Astrocyte of the cerebellum (primary cell): ENCODE measurements at regions not wholly inside any gene's neighbourhood (a gene's known extent, or its start where the extent isn't known, plus 50 kb on each side); places are given as distances from the start of the nearest gene placed in this dataset.
"Not testable (repeated sequence)": the region's sequence is repeated elsewhere in the genome, so short reads cannot be mapped to it uniquely, and the experiment has no call there.

ENCODE experiments used
- DNase-seq: peaks from one replicate; pipeline ENCODE4 v3.0.0-alpha.2; 2011; ENCODE audit warnings: low read depth
- H3K4me3 ChIP-seq: 2 replicates; pipeline ENCODE4 v1.5.1; 2011; ENCODE audit warnings: mild to moderate bottlenecking, low read depth, low read length, moderate library complexity
- in situ Hi-C: cut with HindIII; loops from 2 replicates; pipeline ENCODE4 v1.10.0; 2017; ENCODE audit warnings: low sequenced_read_pairs
- TF ChIP-seq, protein P1 (sequence below): IDR thresholded peaks from 2 replicates; pipeline ENCODE4 v1.5.1; 2012; ENCODE audit warnings: low read length, low read depth, moderate library complexity, mild to moderate bottlenecking; ENCODE audit errors: missing control alignments

DNA sequence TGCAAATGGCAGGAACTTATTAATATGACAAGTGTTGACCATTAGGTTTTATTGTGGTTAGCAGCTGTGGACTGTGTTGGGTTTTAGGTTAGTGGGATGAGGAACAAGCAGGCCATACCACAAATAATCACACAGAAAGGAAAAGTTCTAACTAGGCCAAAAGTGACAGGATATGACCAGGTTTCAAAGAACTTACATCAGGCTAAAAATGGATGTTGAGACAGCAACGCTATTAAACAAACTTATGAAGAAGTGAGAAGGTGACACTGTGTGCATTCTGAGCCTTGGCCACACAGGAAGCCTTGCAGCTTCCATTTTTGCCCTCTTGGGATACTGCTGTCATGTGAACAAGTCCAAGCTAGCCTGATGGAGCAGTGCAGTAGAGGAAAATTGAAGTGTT, 568.8 kb downstream of the HTR7 start:
- no peak for DNase-seq
- TF ChIP-seq, protein P1, sequence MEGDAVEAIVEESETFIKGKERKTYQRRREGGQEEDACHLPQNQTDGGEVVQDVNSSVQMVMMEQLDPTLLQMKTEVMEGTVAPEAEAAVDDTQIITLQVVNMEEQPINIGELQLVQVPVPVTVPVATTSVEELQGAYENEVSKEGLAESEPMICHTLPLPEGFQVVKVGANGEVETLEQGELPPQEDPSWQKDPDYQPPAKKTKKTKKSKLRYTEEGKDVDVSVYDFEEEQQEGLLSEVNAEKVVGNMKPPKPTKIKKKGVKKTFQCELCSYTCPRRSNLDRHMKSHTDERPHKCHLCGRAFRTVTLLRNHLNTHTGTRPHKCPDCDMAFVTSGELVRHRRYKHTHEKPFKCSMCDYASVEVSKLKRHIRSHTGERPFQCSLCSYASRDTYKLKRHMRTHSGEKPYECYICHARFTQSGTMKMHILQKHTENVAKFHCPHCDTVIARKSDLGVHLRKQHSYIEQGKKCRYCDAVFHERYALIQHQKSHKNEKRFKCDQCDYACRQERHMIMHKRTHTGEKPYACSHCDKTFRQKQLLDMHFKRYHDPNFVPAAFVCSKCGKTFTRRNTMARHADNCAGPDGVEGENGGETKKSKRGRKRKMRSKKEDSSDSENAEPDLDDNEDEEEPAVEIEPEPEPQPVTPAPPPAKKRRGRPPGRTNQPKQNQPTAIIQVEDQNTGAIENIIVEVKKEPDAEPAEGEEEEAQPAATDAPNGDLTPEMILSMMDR = no peak
- in situ Hi-C loops = no loop called here
- no peak overlapping the region for H3K4me3 ChIP-seq

DNA sequence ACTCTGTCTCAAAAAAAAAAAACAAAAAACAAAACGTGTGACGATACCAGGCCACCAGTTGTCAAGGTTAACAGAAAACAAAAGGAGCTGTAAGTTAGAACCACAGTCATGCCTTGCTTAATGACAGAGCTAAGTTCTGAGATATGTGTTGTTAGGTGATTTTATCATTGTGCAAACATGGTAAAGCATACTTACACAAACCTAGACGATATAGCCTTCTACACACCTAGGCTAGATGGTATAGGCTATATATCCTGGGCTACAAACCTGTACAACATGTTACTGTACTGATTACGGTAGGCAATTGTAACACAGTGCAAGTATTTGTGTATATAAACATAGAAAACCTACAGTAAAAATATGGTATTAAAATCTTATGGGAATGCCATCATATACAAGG, 564.2 kb downstream of the HTR7 start:
- in situ Hi-C loops = no loop called here
- no peak overlapping the region for H3K4me3 ChIP-seq
- no peak for DNase-seq
- TF ChIP-seq, protein P1 = no peak

DNA sequence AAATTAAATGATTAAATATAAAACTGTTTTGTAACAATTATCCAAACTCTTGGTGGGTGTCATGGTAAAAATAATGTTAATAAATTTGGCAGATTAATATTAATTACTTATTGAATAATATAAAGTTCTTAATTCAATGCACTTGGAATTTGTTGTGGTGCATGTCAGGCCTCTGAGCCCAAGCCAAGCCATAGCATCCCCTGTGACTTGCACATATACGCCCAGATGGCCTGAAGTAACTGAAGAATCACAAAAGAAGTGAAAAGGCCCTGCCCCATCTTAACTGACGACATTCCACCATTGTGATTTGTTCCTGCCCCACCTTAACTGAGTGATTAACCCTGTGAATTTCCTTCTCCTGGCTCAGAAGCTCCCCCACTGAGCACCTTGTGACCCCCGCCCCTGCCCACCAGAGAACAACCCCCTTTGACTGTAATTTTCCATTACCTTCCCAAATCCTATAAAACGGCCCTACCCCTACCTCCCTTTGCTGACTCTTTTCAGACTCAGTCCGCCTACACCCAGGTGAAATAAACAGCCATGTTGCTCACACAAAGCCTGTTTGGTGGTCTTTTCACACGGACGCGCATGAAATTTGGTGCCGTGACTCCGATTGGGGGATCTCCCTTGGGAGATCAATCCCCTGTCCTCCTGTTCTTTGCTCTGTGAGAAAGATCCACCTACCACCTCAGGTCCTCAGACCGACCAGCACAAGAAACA, 562.9 kb downstream of the HTR7 start:
- in situ Hi-C loops = not testable (repeated sequence)

DNA sequence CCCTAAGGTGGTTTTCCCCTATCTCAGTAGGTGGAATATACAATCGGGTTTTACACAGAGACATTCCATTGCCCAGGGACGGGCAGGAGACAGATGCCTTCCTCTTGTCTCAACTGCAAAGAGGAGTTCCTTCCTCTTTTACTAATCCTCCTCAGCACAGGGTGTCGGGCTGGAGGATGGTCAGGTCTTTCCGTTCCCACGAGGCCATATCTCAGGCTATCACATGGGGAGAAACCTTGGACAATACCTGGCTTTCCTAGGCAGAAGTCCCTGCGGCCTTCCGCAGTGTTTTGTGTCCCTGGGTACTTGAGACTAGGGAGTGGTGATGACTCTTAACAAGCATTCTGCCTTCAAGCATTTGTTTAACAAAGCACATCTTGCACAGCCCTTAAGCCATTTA, 555.8 kb downstream of the HTR7 start:
- in situ Hi-C loops, DNase-seq, H3K4me3 ChIP-seq: not testable (repeated sequence)

More for the DNA sequence above, 562.9 kb downstream of the HTR7 start:
- H3K4me3 ChIP-seq, DNase-seq: not testable (repeated sequence)

DNA sequence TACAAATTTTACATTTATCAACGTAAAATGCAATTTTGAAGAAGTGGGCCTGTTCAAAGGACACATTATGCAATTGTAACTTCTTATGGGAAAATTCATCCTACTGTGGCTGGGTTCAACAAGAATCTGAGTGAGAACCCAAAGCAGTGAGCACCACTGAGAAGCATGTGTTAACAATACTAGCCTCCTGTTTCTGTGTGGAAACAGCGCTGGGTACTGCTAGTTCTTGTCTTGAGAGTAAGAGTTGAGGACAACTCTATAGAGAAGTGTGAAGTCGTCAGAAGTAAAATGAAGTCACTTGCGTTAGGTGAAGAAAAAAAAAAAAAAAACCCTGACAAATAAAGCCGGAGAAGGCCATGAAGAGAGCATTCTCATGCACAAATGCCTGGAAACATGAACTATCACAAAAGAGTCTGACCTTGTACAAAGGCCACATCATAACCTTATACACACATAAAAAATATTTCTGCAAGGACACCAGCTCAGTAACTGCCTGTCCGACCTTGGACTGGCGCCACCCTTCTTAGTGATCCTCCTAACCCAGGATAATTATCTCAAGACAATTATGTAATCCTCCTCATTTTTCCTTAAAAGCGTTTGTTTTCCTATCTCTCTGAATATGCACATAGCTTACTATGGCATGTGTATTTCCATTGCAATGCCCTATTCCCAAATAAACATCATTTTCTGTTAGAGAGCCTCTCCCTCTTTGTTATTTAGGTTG, 554.9 kb downstream of the HTR7 start:
- DNase-seq = no peak
- H3K4me3 ChIP-seq = no peak overlapping the region
- TF ChIP-seq, protein P1 = no peak
- in situ Hi-C loops = no loop called here

DNA sequence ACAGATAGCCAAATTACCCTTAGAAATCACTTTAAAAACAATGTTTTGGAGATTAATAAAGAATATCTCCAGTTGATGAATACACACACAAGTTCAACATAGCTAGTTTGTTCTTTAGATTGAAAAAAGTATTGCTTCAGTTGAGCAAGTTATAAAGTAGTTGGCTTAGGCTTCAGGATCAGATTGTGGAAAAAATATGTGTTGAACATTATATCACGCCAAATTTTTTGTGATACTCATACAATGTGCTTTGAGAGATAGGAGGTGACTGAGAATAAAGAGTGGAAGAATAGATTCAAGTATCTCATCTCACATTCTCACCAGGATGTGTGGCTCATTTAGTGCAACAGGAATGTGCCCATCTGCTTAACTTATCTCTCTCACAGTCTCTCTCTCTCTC, 553.3 kb downstream of the HTR7 start:
- TF ChIP-seq, protein P1 = no peak
- H3K4me3 ChIP-seq = no peak overlapping the region
- no peak for DNase-seq
- in situ Hi-C loops = no loop called here

DNA sequence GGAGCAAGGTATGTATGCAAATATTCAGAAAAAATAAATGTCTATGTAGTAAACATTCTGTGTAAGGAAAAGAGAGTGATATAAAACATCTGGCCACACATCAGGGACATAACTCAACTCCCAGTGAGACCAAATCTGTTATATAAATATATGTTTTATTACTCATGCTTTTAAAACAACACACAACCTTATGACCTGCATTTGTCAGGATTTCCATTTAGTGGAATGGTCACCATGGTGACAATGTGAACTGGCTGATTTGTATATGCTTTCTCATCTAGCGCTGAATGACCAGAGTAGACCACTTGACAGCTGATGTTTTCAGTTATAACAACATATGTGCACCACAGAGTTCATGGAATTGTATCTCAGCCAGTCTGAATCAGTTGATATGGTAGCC, 551.7 kb downstream of the HTR7 start:
- TF ChIP-seq, protein P1 = no peak
- in situ Hi-C loops = no loop called here
- no peak overlapping the region for H3K4me3 ChIP-seq
- peak; percentile 79 for DNase-seq
